HG02870 (cell line): ENCODE measurements at regions not wholly inside any gene's neighbourhood (a gene's known extent, or its start where the extent isn't known, plus 50 kb on each side); places are given as distances from the start of the nearest gene placed in this dataset.

Experiments
- ATAC-seq: cut with Tn5 transposase; IDR thresholded peaks from one replicate; pipeline ENCODE4 v1.9.1; 2021; ENCODE audit warnings: mild to moderate bottlenecking, moderate library complexity; ENCODE audit not compliant: unreplicated experiment

DNA sequence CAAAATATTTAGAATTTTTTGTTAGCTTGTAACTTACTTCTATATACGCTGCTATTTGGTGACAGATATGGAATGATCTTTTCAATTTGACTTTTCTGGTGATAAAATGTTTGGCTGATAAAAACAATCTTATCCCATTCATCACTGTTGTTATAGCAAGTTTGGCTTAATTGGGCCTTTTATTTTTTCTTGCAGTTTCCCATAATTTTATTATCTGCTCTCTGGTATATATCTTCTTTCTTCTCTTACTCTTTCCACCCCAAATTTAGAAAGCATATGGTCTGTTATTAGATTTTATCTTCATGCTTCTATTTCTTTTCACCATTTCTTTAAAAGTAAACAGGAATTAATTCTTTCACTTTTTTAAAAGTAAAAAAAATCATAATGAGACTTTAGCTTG, 474.4 kb downstream of the TLE1 start:
- no peak for ATAC-seq

GRCh38 chr9:81213456-81213855, 475.9 kb downstream of the TLE1 start:
- no peak for ATAC-seq

DNA sequence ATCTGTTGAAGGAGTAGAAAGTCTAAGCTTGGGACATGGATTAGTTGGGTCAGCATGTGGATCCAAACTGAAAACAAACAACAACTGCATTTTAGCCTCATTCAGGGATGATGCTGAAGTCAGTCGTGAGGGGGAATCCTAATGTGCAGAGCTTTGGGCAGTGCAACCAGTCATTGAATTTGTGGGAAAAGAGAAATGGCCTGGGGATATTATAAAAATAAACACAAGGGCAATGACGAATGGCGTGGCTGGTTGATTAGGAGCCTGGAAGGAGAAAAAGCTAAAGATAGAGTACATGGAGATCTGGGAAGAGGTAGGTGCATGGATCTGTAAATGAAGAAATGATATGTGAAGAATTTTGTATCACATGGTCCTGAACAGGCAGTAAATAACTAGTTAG, 477.6 kb downstream of the TLE1 start:
- ATAC-seq: no peak

DNA sequence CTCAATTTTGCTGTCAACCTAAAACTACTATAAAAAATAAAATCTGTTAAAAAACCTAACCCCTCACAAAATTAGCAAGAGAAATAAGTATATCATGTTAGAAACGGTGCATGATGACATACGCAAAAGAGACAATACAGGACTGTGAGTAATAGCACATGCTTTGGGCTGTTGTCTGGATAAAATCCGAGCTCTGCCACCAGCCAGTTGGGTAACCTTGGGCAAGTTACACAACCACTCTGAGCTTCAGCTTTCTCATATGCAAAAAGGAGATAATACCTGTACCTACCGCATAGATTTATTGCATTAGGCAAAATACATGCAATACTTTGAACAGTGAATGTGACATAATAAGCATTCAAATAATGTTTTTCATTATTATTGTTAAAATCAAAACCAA, 481.7 kb downstream of the TLE1 start:
- ATAC-seq: no peak

- no peak for ATAC-seq
These were observed 487.1 kb downstream of the TLE1 start for GRCh38 chr9:81202292-81202691.

GRCh38 chr9:81195206-81195605, 494.1 kb downstream of the TLE1 start:
- ATAC-seq: no peak

GRCh38 chr9:81193362-81194339, 495.7 kb downstream of the TLE1 start:
- ATAC-seq: no peak

GRCh38 chr9:81191222-81191621, 498.1 kb downstream of the TLE1 start:
- no peak for ATAC-seq

DNA sequence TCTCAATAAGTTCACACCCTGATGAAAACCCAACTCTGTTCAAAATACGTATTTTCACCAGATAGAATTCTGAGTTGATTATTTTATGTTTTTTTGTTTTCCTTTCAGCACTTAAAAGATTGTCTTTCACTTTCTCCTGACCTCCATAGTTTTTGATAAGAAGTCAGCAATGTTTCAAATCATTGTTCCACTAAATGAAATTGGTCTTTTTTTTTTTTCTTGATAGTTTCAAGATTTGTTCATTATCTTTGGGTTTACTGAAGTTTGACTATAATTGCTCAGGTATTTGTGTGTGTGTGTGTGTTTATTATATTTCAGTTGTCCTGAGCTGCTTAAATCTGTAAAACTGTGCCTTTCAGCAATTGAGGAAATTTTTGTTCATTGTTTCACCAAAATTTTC, 498.7 kb downstream of the TLE1 start:
- ATAC-seq: no peak

GRCh38 chr9:81183761-81184160, 505.6 kb downstream of the TLE1 start:
- no peak for ATAC-seq

DNA sequence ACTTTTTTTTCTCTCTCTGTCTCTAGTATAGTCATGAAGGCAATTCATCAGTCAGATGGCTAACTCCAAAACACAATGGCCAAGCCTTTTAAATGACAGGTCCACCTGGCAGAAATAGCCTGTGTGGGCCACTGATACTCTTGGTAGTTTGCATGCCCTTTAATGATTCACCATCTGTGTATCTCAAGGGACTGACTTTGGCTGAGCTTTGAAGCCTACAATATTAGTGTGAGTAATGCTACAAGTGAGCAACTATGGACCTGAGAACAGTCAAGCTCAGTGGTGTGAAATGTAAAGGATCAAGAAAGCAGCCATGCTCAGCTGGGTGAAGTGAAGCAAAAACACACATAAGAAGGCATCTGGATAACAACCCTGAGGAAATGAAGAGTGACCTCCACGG, 506.9 kb downstream of the TLE1 start:
- ATAC-seq: no peak

DNA sequence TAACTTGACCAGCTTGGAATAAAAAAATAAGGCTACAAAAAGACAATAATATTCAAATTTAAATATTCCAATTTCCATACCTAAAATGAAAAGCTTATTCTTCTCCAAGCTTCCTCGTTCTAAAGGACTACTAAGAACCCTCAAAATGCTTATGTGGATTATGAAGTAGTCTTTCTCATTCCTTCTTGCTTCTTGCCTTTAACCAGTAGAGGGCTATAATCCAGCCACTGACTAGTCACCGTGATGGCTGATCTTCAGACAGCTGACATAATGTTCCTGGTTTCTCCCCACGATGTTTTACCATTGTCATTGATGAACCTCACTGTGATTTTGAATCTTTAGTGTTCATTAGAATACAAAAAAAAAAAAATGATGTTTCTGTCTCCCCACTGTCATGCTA, 515.3 kb downstream of the TLE1 start:
- no peak for ATAC-seq

- ATAC-seq: no peak
These were observed 517.7 kb downstream of the TLE1 start for GRCh38 chr9:81171689-81172088.

DNA sequence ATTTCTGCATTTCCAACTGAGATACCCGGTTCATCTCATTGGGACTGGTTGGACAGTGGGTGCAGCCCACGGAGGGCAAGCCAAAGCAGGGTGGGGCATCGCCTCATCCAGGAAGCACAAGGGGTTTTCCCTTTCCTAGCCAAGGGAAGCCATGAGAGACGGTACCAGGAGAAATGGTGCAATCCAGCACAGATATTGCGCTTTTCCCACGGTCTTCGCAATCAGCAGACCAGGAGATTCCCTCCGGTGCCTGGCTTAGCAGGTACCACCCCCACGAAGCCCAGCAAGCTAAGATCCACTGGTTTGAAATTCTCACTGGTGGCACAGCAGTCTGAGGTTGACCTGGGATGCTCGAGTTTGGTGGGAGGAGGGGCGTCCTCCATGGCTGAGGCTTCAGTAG, 527.0 kb downstream of the TLE1 start:
- no peak for ATAC-seq

- no peak for ATAC-seq
These were observed 533.0 kb downstream of the TLE1 start for GRCh38 chr9:81156381-81156780.

DNA sequence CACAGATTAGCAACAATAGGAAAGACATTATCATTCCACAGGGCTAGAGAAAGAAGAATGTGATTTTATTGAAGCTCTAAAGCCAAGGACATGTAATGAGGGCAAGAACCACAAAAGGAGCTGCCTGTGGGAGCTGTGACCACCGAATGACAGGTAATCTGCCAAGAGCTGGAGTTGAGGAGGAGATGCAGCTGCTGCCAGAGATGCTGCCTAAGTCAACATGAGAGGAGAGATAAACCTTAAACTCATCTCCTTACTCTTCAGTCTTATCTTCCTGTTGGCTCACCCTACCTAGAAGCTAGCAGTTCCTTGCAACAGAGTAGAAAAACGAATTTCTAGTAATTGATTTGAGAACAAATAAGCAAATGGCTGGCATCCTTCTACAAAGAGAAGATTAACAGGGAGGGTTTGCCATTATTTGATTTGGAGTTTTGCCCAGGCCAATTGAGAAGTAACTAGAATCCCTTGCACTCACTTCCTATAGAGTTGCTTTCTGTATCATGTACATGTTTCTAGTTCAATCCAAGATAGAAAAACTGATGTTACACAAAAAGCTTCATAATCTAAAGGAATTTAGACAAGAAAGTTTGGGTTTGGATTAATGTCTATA, 539.2 kb downstream of the TLE1 start:
- no peak for ATAC-seq

DNA sequence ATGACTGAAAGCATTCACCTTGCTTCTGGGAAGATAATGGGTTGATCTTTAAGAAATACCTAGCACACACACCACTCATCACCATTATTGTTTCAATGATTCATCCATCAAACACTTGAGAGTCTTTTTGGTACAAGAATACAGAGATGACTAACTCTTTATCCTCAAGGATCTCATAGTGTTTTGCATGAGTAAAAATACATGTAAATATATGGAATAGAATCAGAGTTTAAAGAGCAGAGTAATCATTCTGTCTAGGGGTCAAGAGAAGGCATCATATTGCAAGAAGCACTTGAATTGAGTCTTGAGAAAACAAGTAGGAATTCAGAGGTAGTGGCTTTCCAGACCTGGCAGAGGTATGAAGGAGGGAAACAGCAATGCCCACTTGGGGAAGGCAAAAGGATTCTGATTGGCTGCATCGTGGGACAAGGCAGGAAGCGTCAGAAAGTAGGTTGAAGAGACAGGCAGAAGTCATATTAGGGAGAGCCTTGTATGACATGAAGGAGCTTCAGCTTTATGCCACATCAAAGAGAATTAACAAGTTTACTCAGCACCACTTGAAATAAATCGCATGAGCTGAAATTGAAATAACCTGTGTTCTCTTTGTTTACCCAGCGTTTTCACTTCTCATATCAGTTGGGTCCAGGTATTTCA, 542.5 kb downstream of the TLE1 start:
- no peak for ATAC-seq

DNA sequence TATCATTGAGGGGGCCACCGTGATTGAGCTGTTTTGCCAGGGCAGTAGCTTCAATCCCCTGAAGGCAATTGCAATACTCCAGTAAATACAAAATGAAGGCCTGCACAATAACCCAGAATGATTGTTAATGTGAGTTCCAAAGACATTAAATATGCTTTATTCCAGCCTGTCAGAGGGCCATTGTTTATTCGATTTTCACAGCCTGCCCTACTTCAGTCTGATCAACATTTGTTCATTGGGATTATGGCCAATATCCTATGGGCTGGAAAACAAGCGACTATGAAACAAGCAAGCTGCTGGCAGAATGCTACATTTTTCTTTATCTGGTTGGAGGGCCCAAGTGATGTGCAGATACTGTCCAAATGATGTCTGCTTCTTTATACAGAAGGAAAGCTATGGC, 543.1 kb downstream of the TLE1 start:
- ATAC-seq: no peak

GRCh38 chr9:81145331-81145963, 543.9 kb downstream of the TLE1 start:
- ATAC-seq: no peak

DNA sequence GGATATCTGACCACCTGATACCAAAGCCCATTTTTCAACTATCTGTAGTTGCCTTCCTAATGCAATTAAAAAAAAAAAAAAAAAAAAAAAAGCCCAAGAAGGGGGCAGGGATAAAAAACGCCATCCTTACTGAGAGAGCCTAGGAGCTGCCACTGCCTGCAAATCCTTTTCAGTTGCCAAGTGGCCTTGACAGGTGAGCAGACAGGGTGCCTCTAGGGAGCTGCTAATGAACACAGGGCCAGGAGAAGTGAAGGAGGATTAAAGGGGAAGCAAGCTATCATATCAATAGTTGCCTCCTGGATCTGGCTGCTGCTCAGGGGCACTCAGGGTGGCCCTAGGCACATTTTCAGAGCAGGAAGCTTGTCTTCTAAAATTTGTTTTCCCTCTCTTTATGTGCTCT, 547.4 kb downstream of the TLE1 start:
- no peak for ATAC-seq

GRCh38 chr9:81137976-81138568, 551.3 kb downstream of the TLE1 start:
- no peak for ATAC-seq
